ENCODE measurements at regions not wholly inside any gene's neighbourhood (a gene's known extent, or its start where the extent isn't known, plus 50 kb on each side); places are given as distances from the start of the nearest gene placed in this dataset.

- WGBS, 2 donors: 41 to 56% methylated on average over 8 of the region's 8 CpGs
- FAIRE-seq: no peak
- intact Hi-C loops (cut with DNase I): no loop called here
- no peaks in the 10 kb centered on the region for H3K27me3 ChIP-seq
- H3K9me3 ChIP-seq: no peaks in the 10 kb centered on the region
- no peaks in the 10 kb centered on the region for H3K4me1 ChIP-seq
- TF ChIP-seq, protein P1, sequence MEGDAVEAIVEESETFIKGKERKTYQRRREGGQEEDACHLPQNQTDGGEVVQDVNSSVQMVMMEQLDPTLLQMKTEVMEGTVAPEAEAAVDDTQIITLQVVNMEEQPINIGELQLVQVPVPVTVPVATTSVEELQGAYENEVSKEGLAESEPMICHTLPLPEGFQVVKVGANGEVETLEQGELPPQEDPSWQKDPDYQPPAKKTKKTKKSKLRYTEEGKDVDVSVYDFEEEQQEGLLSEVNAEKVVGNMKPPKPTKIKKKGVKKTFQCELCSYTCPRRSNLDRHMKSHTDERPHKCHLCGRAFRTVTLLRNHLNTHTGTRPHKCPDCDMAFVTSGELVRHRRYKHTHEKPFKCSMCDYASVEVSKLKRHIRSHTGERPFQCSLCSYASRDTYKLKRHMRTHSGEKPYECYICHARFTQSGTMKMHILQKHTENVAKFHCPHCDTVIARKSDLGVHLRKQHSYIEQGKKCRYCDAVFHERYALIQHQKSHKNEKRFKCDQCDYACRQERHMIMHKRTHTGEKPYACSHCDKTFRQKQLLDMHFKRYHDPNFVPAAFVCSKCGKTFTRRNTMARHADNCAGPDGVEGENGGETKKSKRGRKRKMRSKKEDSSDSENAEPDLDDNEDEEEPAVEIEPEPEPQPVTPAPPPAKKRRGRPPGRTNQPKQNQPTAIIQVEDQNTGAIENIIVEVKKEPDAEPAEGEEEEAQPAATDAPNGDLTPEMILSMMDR (IDR thresholded peaks at IDR 0.05): no peak
- no peak for DNase-seq
- ATAC-seq: no peak
- no peak overlapping the region for H3K27ac ChIP-seq
- no peak overlapping the region for H3K4me3 ChIP-seq
- no peaks in the 10 kb centered on the region for H3K36me3 ChIP-seq
These were observed 612.1 kb upstream of the PITX2 start for GRCh38 chr4:111234939-111235338.

GRCh38 chr4:111263836-111264235 is 641.0 kb upstream of the PITX2 start:
- FAIRE-seq: no peak
- Histone ChIP-seq H3K4me1 (no peaks in the 10 kb centered on the region), H3K36me3 (no peaks in the 10 kb centered on the region), H3K27me3 (no peaks in the 10 kb centered on the region), H3K4me3 (no peak overlapping the region), H3K27ac (no peak overlapping the region), H3K9me3 (no peaks in the 10 kb centered on the region)
- no peak for DNase-seq
- no peak for ATAC-seq
- intact Hi-C loops (cut with DNase I): no loop called here
- TF ChIP-seq, protein P1 (IDR thresholded peaks at IDR 0.05): no peak
- 52 to 54% methylated on average over 5 of the region's 5 CpGs for WGBS, 2 donors

DNA sequence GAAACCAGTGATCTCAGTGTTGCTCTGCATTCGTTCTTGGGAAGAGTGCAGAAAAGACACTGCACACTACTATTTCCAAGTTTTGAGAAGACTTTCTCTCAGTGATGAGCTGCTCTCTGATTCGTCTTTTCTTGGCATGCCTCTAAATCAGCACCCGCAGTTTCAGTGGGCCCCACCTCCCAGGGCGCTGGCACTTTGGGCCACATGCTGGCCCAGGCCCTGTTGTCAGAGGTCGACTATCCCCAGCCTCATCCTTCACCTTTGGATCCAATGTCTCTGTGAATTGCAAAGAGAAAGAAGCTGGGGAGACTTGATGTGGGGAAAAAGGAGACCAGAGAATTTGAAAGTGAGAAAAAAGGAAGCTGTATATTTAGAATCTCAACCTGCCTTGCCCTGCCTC is 644.1 kb upstream of the PITX2 start:
- 51 to 60% methylated on average over 5 of the region's 5 CpGs for WGBS, 2 donors
- H3K36me3 ChIP-seq: no peaks in the 10 kb centered on the region
- H3K9me3 ChIP-seq: no peaks in the 10 kb centered on the region
- FAIRE-seq (no peak), ATAC-seq (no peak), DNase-seq (no peak)
- TF ChIP-seq, protein P1 (IDR thresholded peaks at IDR 0.05): no peak
- H3K27me3 ChIP-seq: no peaks in the 10 kb centered on the region
- H3K4me3 ChIP-seq: no peak overlapping the region
- H3K4me1 ChIP-seq: no peaks in the 10 kb centered on the region
- intact Hi-C loops (cut with DNase I): no loop called here
- no peak overlapping the region for H3K27ac ChIP-seq

GRCh38 chr4:111267786-111268185 is 644.9 kb upstream of the PITX2 start:
- ATAC-seq (no peak), FAIRE-seq (no peak), DNase-seq (no peak)
- H3K36me3 ChIP-seq: no peaks in the 10 kb centered on the region
- WGBS, 2 donors: 42 to 48% methylated on average over 2 of the region's 2 CpGs
- no peaks in the 10 kb centered on the region for H3K9me3 ChIP-seq
- no peak overlapping the region for H3K4me3 ChIP-seq
- H3K4me1 ChIP-seq: no peaks in the 10 kb centered on the region
- H3K27ac ChIP-seq: no peak overlapping the region
- TF ChIP-seq, protein P1 (IDR thresholded peaks at IDR 0.05): no peak
- no peaks in the 10 kb centered on the region for H3K27me3 ChIP-seq
- intact Hi-C loops (cut with DNase I): no loop called here

DNA sequence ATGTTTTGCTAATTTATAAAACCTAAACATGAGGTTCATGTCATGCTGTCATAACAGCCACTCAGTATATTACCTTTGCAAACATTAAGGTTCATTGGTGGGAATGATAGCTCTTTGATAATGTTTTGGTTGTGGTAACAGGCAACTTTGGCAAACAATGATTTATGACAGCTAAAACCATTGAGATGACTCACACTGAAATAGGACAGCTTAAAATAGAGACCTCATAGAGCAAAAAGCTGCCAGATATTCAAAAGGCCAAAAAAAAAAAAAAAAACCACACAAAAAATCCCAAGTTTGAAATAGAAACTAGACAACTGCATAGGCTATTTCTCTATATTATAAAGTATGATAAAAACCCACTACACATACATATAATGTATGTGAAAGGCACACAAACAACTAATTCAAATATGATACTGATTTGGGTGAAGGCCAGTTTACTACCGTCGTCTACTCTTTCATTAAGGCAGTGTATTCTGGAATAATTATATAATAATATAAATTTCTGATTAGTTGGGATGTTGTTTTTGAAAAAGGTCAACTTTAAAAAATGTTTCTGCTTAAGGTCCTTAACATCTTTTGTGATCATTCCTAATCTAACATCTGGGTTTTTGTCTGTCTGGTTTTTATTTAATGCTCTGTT is 646.0 kb upstream of the PITX2 start:
- H3K27ac ChIP-seq: no peak overlapping the region
- H3K9me3 ChIP-seq: no peaks in the 10 kb centered on the region
- no peaks in the 10 kb centered on the region for H3K4me1 ChIP-seq
- 50 to 63% methylated on average over 2 of the region's 2 CpGs for whole genome bisulfite sequencing, 2 donors
- ATAC-seq (no peak), FAIRE-seq (no peak), DNase-seq (no peak)
- intact Hi-C loops (cut with DNase I): no loop called here
- H3K27me3 ChIP-seq: no peaks in the 10 kb centered on the region
- no peaks in the 10 kb centered on the region for H3K36me3 ChIP-seq
- no peak overlapping the region for H3K4me3 ChIP-seq
- TF ChIP-seq, protein P1 (IDR thresholded peaks at IDR 0.05): no peak
